T-helper 17 cell (primary cell): ENCODE measurements at regions not wholly inside any gene's neighbourhood (a gene's known extent, or its start where the extent isn't known, plus 50 kb on each side); places are given as distances from the start of the nearest gene placed in this dataset.

ENCODE experiments used
- ATAC-seq: fragments of 150-1000 bp; cut with Tn5 transposase; 2 replicates; pipeline ENCODE4 v1.10.0; 2021; ENCODE audit warnings: mild to moderate bottlenecking, moderate library complexity
- DNase-seq, 3 donors: peaks; one replicate each; pipeline versions ENCODE4 v3.0.0 to v3.0.0-alpha.2; 2020 to 2021
- H3K9me3 ChIP-seq: one replicate; pipeline ENCODE4 v1.7.0; 2013; ENCODE audit warnings: low read length, mild to moderate bottlenecking; ENCODE audit not compliant: control insufficient read depth, poor library complexity, severe bottlenecking
- H3K27ac Mint-ChIP-seq: one replicate; pipeline ENCODE4 v1.8.0; 2022; ENCODE audit warnings: mild to moderate bottlenecking, moderate library complexity, mixed read lengths
- H3K27me3 Mint-ChIP-seq: one replicate; pipeline ENCODE4 v1.8.0; 2022; ENCODE audit warnings: mixed read lengths
- H3K36me3 Mint-ChIP-seq: one replicate; pipeline ENCODE4 v1.8.0; 2022; ENCODE audit warnings: low read depth, mixed read lengths
- H3K4me1 Mint-ChIP-seq: one replicate; pipeline ENCODE4 v1.8.0; 2022; ENCODE audit warnings: mild to moderate bottlenecking, mixed read lengths
- H3K4me3 Mint-ChIP-seq: one replicate; pipeline ENCODE4 v1.8.0; 2022; ENCODE audit warnings: mild to moderate bottlenecking, moderate library complexity, mixed read lengths

- H3K4me3 Mint-ChIP-seq, result no peak overlapping the region
- H3K9me3 ChIP-seq, result no peaks in the 10 kb centered on the region
- no peaks in the 10 kb centered on the region for H3K36me3 Mint-ChIP-seq
- H3K27ac Mint-ChIP-seq, result no peak overlapping the region
- peaks cover 4% of the 10 kb centered on the region for H3K27me3 Mint-ChIP-seq
- no peak for DNase-seq
- no peaks in the 10 kb centered on the region for H3K4me1 Mint-ChIP-seq
- ATAC-seq, result no peak
Measured at GRCh38 chr6:113352029-113352801, 504.9 kb upstream of the MARCKS start.

- Mint-ChIP-seq H3K27ac (no peak overlapping the region), H3K36me3 (no peaks in the 10 kb centered on the region), H3K27me3 (peaks cover 9% of the 10 kb centered on the region), H3K4me3 (no peak overlapping the region), H3K4me1 (no peaks in the 10 kb centered on the region)
- H3K9me3 ChIP-seq, result no peaks in the 10 kb centered on the region
- DNase-seq (no peak), ATAC-seq (no peak)
Measured at GRCh38 chr6:113352831-113353230, 504.3 kb upstream of the MARCKS start.

DNA sequence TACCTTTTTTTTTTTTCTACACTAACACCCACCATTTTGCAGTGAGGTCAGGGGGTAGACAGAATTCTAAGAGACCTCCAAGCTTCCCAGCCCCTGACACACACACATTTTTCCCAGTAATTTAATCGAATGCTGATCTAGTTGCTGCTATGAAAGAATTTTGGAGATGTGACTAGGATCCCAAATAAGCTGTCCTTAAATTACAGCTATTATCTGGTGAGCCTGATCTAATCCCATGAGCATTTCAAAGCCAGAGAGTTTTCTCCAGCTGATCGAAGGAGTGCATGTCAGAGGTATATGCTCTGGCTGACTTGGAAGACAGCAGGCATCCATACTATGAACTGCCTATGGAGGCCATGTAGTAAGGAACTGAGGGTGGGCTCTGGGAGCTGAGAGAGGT lies 503.8 kb upstream of the MARCKS start:
- ATAC-seq, result no peak
- Mint-ChIP-seq H3K4me3 (no peak overlapping the region), H3K27ac (no peak overlapping the region), H3K4me1 (no peaks in the 10 kb centered on the region), H3K36me3 (no peaks in the 10 kb centered on the region), H3K27me3 (peaks cover 9% of the 10 kb centered on the region)
- DNase-seq, result no peak
- no peaks in the 10 kb centered on the region for H3K9me3 ChIP-seq

- no peaks in the 10 kb centered on the region for H3K4me1 Mint-ChIP-seq
Measured at GRCh38 chr6:113354204-113354895, 502.8 kb upstream of the MARCKS start.

DNA sequence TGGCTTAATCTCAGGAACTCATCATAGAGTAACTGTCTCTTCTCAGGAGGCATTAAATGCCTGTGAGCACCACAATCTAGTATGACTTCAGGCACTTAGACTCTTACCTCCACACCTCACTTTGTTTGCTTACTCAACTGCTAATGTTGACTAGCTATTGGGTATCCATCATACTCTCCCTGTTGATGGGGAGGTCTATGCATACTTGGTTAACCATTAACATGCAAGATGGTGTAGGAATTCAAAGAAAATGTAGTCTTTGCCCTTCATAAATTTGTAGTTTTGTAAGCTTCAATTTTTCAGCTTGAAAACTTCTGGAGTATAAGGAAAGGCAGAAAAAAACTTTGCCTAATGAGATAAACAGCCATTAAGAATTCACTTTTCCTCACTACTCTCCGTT lies 501.0 kb upstream of the MARCKS start:
- no peak for DNase-seq
- Mint-ChIP-seq H3K27me3 (peaks cover 9% of the 10 kb centered on the region), H3K36me3 (no peaks in the 10 kb centered on the region)

More at GRCh38 chr6:113354204-113354895, 502.8 kb upstream of the MARCKS start:
- ATAC-seq, result no peak
- H3K27ac Mint-ChIP-seq, result no peak overlapping the region
- no peaks in the 10 kb centered on the region for H3K9me3 ChIP-seq
- H3K27me3 Mint-ChIP-seq, result peaks cover 9% of the 10 kb centered on the region
- no peak for DNase-seq
- H3K4me3 Mint-ChIP-seq, result no peak overlapping the region
- H3K36me3 Mint-ChIP-seq, result no peaks in the 10 kb centered on the region

GRCh38 chr6:113357041-113357440 lies 500.1 kb upstream of the MARCKS start:
- Mint-ChIP-seq H3K4me3 (no peak overlapping the region), H3K27me3 (peaks cover 9% of the 10 kb centered on the region), H3K4me1 (no peaks in the 10 kb centered on the region), H3K27ac (no peak overlapping the region), H3K36me3 (no peaks in the 10 kb centered on the region)
- no peaks in the 10 kb centered on the region for H3K9me3 ChIP-seq
- ATAC-seq (no peak), DNase-seq (no peak)

More for the DNA sequence above, 501.0 kb upstream of the MARCKS start:
- Mint-ChIP-seq H3K27ac (no peak overlapping the region), H3K4me3 (no peak overlapping the region), H3K4me1 (no peaks in the 10 kb centered on the region)
- ATAC-seq, result no peak
- H3K9me3 ChIP-seq, result no peaks in the 10 kb centered on the region

- no peaks in the 10 kb centered on the region for H3K36me3 Mint-ChIP-seq
- H3K9me3 ChIP-seq, result no peaks in the 10 kb centered on the region
- no peaks in the 10 kb centered on the region for H3K4me1 Mint-ChIP-seq
- ATAC-seq, result no peak
- DNase-seq, result no peak
- peaks cover 12% of the 10 kb centered on the region for H3K27me3 Mint-ChIP-seq
- no peak overlapping the region for H3K4me3 Mint-ChIP-seq
- no peak overlapping the region for H3K27ac Mint-ChIP-seq
Measured at GRCh38 chr6:113358063-113358583, 499.0 kb upstream of the MARCKS start.

DNA sequence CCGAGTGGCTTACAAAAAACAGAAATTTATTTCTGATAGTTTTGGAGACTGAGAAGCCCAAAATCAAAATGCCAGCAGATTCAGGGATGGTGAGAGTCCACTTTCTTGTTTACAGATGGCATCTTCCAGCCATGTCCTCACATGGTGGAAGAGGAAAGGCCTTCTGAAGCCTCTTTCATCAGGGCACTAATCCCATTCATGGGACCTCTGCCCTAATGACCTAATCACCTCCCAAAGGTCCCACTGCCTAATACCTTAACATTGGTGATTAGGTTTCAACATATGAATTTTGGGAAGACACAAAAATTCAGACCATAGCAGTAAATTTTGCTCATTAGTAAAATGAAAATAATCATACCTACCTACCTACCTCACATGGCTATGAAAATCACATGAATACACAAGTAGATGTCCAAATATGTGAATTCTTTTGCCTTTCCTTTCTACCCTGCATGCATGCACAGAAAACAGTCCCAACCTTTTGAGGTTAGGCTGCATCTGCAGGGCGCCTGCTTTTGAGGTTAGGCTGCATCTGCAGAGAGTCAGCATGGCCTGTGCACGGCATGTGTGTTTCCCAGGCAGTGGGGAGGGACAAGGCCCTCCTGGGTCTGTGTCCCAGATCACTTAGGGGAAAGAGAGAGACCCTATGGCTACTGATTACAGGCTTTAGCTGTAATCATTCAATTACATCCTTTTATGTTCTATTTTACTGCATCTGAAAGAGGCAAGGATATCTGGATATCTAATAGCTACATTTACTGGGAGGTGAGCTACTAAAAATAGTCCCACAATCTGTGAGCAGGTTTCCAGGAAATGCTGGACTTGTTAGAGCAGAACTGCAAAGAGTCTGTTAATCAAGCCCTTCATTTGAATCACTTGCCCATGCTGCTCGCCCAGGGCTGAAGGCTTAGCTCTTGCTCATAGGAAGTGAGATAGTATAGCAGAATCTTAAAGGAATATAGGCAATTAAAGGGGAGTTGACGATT lies 497.7 kb upstream of the MARCKS start:
- Mint-ChIP-seq H3K4me1 (no peaks in the 10 kb centered on the region), H3K27ac (no peak overlapping the region), H3K27me3 (peaks cover 16% of the 10 kb centered on the region), H3K4me3 (no peak overlapping the region), H3K36me3 (no peaks in the 10 kb centered on the region)
- no peak for ATAC-seq
- no peaks in the 10 kb centered on the region for H3K9me3 ChIP-seq
- DNase-seq, result no peak

- peaks cover 16% of the 10 kb centered on the region for H3K27me3 Mint-ChIP-seq
- H3K9me3 ChIP-seq, result no peaks in the 10 kb centered on the region
- H3K4me1 Mint-ChIP-seq, result no peaks in the 10 kb centered on the region
- no peak overlapping the region for H3K27ac Mint-ChIP-seq
- no peaks in the 10 kb centered on the region for H3K36me3 Mint-ChIP-seq
- no peak for DNase-seq
- ATAC-seq, result no peak
- H3K4me3 Mint-ChIP-seq, result no peak overlapping the region
Measured at GRCh38 chr6:113361014-113361645, 496.0 kb upstream of the MARCKS start.

GRCh38 chr6:113362301-113363047 lies 494.7 kb upstream of the MARCKS start:
- Mint-ChIP-seq H3K4me3 (no peak overlapping the region), H3K4me1 (no peaks in the 10 kb centered on the region), H3K27me3 (peaks cover 9% of the 10 kb centered on the region), H3K27ac (no peak overlapping the region), H3K36me3 (no peaks in the 10 kb centered on the region)
- no peak for ATAC-seq
- DNase-seq, result no peak
- H3K9me3 ChIP-seq, result no peaks in the 10 kb centered on the region

DNA sequence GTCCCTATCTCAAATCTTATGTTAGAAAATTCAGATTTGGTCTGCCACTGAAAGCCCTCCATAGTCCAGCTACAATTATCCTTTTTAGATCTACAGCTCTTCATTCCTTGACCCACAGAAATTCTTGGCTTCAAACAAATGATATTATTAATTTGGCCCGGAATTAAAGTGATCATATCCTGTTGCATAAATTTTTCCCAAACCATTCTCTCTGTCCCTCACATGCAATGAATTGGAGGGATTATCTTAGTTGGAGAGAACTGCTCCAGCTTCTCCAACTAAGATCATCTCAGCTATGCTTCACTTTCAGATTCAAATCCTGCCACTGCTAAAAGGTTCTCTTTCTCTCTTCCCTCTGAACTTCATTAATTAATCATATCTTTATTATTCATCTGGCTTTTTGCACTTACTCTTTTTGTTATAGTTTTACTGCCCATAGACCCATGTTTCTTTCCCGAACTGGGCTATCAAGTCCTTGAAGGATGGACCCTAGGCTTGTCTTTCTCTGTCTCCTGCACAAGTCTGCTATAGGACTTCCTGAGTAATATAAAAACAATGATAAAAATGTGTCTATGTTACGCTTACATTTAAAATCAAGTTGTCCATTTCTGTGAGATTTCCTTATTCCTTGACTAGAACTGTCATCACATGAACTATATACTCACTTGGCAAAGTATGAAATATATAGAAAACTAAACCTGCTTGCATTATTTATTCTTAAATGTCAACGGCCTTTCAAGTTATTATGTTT lies 493.9 kb upstream of the MARCKS start:
- H3K36me3 Mint-ChIP-seq, result no peaks in the 10 kb centered on the region
- DNase-seq (no peak), ATAC-seq (no peak)
- H3K9me3 ChIP-seq, result no peaks in the 10 kb centered on the region
- H3K27ac Mint-ChIP-seq, result no peak overlapping the region
- peaks cover 6% of the 10 kb centered on the region for H3K27me3 Mint-ChIP-seq
- H3K4me3 Mint-ChIP-seq, result no peak overlapping the region
- no peaks in the 10 kb centered on the region for H3K4me1 Mint-ChIP-seq
